ENCODE measurements at regions not wholly inside any gene's neighbourhood (a gene's known extent, or its start where the extent isn't known, plus 50 kb on each side); places are given as distances from the start of the nearest gene placed in this dataset.
"Not testable (repeated sequence)": the region's sequence is repeated elsewhere in the genome, so short reads cannot be mapped to it uniquely, and the experiment has no call there.

- H3K4me3 Mint-ChIP-seq; H3K27ac Mint-ChIP-seq; H3K36me3 Mint-ChIP-seq (ENCODE audit: low read depth); H3K27me3 Mint-ChIP-seq; DNase-seq; H3K4me1 Mint-ChIP-seq; H3K9me3 ChIP-seq (ENCODE audit: control insufficient read depth, low read length, poor library complexity, severe bottlenecking); ATAC-seq: not testable (repeated sequence)
Measured at GRCh38 chr4:102397056-102397455, 51.8 kb upstream of the SLC39A8 start.

DNA sequence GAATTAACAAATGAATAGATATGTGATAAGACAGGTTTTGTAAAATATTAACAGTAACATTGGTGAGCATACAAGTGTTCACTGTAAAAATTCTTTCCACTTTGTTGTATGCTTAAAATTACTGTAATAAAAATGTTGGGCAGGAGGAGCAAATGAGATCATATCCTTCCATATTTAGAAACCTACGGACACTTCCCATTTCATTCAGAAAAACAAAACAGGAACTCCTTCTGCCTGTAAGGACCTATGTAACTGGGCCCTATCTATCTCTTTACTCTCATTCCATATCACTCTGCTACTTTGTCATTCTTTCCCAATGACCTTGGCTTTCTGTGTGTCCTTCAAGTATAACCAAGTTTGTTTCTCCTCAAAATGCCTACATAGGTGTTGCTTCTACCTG, 53.7 kb upstream of the SLC39A8 start:
- H3K4me3 Mint-ChIP-seq, result no peak overlapping the region
- ATAC-seq (no peak), DNase-seq (no peak)
- H3K4me1 Mint-ChIP-seq, result no peaks in the 10 kb centered on the region
- H3K9me3 ChIP-seq (ENCODE audit: control insufficient read depth, low read length, poor library complexity, severe bottlenecking), result no peaks in the 10 kb centered on the region
- H3K27ac Mint-ChIP-seq, result no peak overlapping the region
- H3K36me3 Mint-ChIP-seq (ENCODE audit: low read depth), result no peaks in the 10 kb centered on the region
- no peaks in the 10 kb centered on the region for H3K27me3 Mint-ChIP-seq

DNA sequence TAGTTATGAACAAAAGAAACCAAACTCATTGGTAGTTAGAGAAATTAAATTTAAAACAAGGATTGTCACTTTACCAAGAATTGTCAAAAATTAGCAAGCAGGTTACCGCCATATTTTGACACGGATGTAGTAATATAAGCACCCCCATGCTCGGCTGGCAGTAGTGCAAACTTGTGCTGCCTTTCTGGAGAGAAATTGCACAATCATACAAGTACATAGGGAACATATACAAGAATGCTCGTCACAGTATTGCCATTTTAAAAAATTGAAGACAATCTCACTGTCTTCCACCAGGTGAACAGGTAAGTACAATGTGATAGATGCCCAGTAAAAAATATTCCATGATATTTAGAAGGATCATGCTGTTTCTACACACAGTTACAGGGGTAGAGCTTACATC, 55.6 kb upstream of the SLC39A8 start:
- H3K27ac Mint-ChIP-seq, result no peak overlapping the region
- no peak for DNase-seq
- no peak for ATAC-seq

DNA sequence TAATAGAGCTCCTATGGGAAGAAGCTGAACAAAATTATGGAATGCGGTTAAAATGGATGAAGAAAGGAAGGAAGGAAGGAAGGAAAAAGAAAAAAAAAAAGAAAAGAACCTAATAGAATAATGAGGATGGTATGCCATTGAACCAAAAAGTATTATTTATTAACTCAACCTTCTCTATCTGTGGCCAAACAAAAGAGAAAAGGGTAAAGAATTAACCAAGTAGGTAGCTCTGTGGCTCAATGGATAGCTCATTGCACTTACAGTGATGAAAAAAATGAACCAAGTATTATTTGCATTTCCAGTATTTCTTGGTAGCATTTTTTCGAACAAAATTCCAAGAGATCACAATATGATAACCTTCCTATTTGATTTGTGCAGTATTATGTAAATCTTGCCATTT, 56.9 kb upstream of the SLC39A8 start:
- H3K4me1 Mint-ChIP-seq, result peaks cover 2% of the 10 kb centered on the region
- H3K9me3 ChIP-seq (ENCODE audit: control insufficient read depth, low read length, poor library complexity, severe bottlenecking), result peaks cover 2% of the 10 kb centered on the region
- no peaks in the 10 kb centered on the region for H3K27me3 Mint-ChIP-seq
- H3K27ac Mint-ChIP-seq, result no peak overlapping the region
- DNase-seq, result no peak
- no peaks in the 10 kb centered on the region for H3K36me3 Mint-ChIP-seq (ENCODE audit: low read depth)
- no peak overlapping the region for H3K4me3 Mint-ChIP-seq
- ATAC-seq, result no peak

More for the DNA sequence above, 55.6 kb upstream of the SLC39A8 start:
- Mint-ChIP-seq H3K4me3 (no peak overlapping the region), H3K4me1 (peaks cover 2% of the 10 kb centered on the region), H3K36me3 (ENCODE audit: low read depth) (no peaks in the 10 kb centered on the region), H3K27me3 (no peaks in the 10 kb centered on the region)
- H3K9me3 ChIP-seq (ENCODE audit: control insufficient read depth, low read length, poor library complexity, severe bottlenecking), result no peaks in the 10 kb centered on the region

DNA sequence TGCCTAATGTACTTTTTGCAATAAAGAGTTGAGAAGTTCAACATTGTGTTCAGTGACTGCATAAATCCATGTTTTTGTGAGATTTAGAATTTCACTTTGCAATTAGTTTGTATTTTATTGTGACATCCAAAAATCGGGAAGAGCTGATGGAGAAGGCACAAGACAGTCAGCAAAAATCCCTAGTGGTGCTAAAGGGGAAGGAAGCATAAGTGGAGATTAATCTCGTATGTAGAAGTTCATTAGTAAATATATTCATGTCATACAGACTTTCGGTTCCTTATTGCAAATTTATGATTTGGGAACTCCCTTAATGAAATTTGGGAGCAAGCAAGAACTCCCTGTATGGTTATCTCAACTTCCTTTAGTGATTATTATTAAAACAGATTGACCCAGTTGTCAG, 57.8 kb upstream of the SLC39A8 start:
- ATAC-seq, result no peak
- no peak for DNase-seq
- Mint-ChIP-seq H3K27ac (no peak overlapping the region), H3K4me3 (no peak overlapping the region), H3K27me3 (no peaks in the 10 kb centered on the region), H3K4me1 (peaks cover 2% of the 10 kb centered on the region), H3K36me3 (ENCODE audit: low read depth) (no peaks in the 10 kb centered on the region)
- H3K9me3 ChIP-seq (ENCODE audit: control insufficient read depth, low read length, poor library complexity, severe bottlenecking), result peaks cover 3% of the 10 kb centered on the region

- DNase-seq (no peak), ATAC-seq (no peak)
- H3K9me3 ChIP-seq (ENCODE audit: control insufficient read depth, low read length, poor library complexity, severe bottlenecking), result peaks cover 3% of the 10 kb centered on the region
- Mint-ChIP-seq H3K36me3 (ENCODE audit: low read depth) (no peaks in the 10 kb centered on the region), H3K4me1 (peaks cover 2% of the 10 kb centered on the region), H3K27ac (no peak overlapping the region), H3K27me3 (no peaks in the 10 kb centered on the region), H3K4me3 (no peak overlapping the region)
Measured at GRCh38 chr4:102404431-102404969, 59.2 kb upstream of the SLC39A8 start.

DNA sequence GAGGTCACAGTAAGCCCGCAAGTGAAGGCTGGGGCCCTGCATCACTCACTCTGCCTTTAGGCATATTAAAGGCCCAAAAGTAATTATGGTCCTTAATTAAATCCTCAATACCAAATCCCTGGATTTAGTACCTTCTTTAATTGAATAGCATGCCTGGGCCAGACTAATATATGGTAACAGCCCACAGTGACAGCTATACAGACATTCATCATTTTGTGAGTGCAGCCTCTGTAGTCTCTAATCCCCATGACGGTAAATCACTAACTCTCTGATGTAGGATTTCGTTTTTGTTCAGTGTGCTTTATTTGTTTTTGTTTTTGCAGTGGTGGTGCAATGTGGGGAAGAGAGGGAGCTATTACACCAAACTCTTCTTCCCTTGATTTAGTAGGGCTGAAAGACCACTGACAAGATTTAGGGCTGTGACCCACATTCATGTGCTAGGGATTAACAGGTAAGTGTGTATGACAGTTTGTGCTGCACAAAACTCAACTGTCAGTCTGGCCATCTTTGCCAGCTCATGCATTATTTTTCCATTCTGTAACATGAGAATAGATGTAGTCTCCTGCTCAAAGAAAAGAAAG, 60.6 kb upstream of the SLC39A8 start:
- no peak for DNase-seq
- Mint-ChIP-seq H3K4me3 (no peak overlapping the region), H3K27ac (no peak overlapping the region), H3K4me1 (peaks cover 2% of the 10 kb centered on the region), H3K27me3 (no peaks in the 10 kb centered on the region), H3K36me3 (ENCODE audit: low read depth) (no peaks in the 10 kb centered on the region)
- H3K9me3 ChIP-seq (ENCODE audit: control insufficient read depth, low read length, poor library complexity, severe bottlenecking), result peaks cover 3% of the 10 kb centered on the region
- no peak for ATAC-seq

GRCh38 chr4:102410884-102411283, 65.6 kb upstream of the SLC39A8 start:
- H3K27me3 Mint-ChIP-seq; H3K27ac Mint-ChIP-seq; H3K4me1 Mint-ChIP-seq; H3K36me3 Mint-ChIP-seq (ENCODE audit: low read depth); ATAC-seq; H3K9me3 ChIP-seq (ENCODE audit: control insufficient read depth, low read length, poor library complexity, severe bottlenecking); DNase-seq; H3K4me3 Mint-ChIP-seq: not testable (repeated sequence)

DNA sequence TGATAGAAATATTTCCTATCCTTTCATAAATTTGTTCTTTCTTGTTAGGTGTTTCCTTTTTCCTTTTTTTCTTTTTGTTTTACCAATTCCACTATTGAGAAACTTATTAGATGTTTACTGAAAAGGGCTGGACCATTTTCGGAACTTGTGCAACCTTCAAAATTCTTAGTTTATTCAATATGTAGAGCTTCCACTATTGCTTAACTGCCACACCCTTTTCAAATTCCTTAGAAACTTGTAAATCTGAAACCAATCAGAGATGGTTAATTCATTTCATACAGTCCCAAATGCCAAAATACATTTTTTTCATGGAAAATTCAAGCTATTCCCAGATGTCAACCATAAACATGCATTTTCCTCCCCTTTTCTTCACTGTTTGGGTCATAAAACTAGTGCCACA, 66.1 kb upstream of the SLC39A8 start:
- Mint-ChIP-seq H3K27ac (no peak overlapping the region), H3K36me3 (ENCODE audit: low read depth) (no peaks in the 10 kb centered on the region), H3K4me3 (no peak overlapping the region), H3K4me1 (no peaks in the 10 kb centered on the region), H3K27me3 (no peaks in the 10 kb centered on the region)
- no peak for ATAC-seq
- no peak for DNase-seq
- peaks cover 3% of the 10 kb centered on the region for H3K9me3 ChIP-seq (ENCODE audit: control insufficient read depth, low read length, poor library complexity, severe bottlenecking)

GRCh38 chr4:102416765-102417164, 71.5 kb upstream of the SLC39A8 start:
- Mint-ChIP-seq H3K27me3 (peaks cover 6% of the 10 kb centered on the region), H3K4me3 (no peak overlapping the region), H3K27ac (no peak overlapping the region), H3K36me3 (ENCODE audit: low read depth) (no peaks in the 10 kb centered on the region), H3K4me1 (peaks cover 6% of the 10 kb centered on the region)
- ATAC-seq (no peak), DNase-seq (no peak)
- H3K9me3 ChIP-seq (ENCODE audit: control insufficient read depth, low read length, poor library complexity, severe bottlenecking), result no peaks in the 10 kb centered on the region

DNA sequence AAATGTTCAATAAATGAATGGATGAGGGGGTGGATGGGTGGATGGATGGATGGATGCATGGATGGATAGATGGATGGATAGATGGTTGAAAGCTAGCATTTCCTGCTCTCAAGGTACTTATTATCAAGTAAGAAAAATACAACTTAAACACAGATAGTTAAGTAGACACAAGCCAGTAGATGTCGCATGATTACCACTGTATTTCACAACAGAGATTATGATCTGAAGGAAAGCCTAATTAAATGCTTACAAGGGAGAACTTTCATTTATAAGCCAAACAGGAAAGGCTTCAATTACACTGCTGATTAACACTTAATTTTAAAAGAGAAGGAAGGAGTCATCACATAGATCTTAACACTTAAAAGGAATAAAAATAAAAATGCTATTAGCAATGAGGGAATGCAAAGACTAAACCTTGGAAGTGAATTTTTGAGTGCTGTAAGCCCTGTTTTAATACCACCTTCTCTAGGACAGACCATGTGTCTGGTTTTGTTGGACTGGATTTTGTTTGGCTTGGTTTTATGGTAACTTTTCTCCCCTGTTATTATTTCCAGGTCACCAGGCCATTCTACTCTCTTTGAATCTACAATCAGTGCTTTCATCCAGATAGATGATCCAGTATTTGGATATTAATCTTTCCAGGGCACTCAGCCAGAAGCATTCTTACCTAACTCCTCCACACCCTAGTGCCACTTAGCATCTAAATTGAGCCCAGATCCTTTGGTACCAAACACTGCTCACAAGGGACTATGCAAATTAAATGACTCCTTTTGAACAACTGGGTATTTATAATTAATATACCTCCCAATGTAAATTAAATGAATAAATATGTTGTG, 75.5 kb upstream of the SLC39A8 start:
- H3K36me3 Mint-ChIP-seq (ENCODE audit: low read depth), result no peaks in the 10 kb centered on the region
- H3K4me1 Mint-ChIP-seq, result peaks cover 6% of the 10 kb centered on the region
- H3K27me3 Mint-ChIP-seq, result peaks cover 6% of the 10 kb centered on the region
- H3K27ac Mint-ChIP-seq, result no peak overlapping the region
- ATAC-seq, result no peak
- DNase-seq, result no peak
- H3K9me3 ChIP-seq (ENCODE audit: control insufficient read depth, low read length, poor library complexity, severe bottlenecking), result no peaks in the 10 kb centered on the region
- no peak overlapping the region for H3K4me3 Mint-ChIP-seq

- H3K27me3 Mint-ChIP-seq, result peaks cover 6% of the 10 kb centered on the region
- DNase-seq (no peak), ATAC-seq (no peak)
- no peak overlapping the region for H3K4me3 Mint-ChIP-seq
- no peak overlapping the region for H3K27ac Mint-ChIP-seq
- no peaks in the 10 kb centered on the region for H3K36me3 Mint-ChIP-seq (ENCODE audit: low read depth)
- peaks cover 6% of the 10 kb centered on the region for H3K4me1 Mint-ChIP-seq
- H3K9me3 ChIP-seq (ENCODE audit: control insufficient read depth, low read length, poor library complexity, severe bottlenecking), result no peaks in the 10 kb centered on the region
Measured at GRCh38 chr4:102422843-102423242, 77.6 kb upstream of the SLC39A8 start.

- no peaks in the 10 kb centered on the region for H3K9me3 ChIP-seq (ENCODE audit: control insufficient read depth, low read length, poor library complexity, severe bottlenecking)
- H3K4me3 Mint-ChIP-seq, result no peak overlapping the region
Measured at GRCh38 chr4:102423375-102423774, 77.8 kb upstream of the NFKB1 start.

More at GRCh38 chr4:102423375-102423774, 77.8 kb upstream of the NFKB1 start:
- Mint-ChIP-seq H3K36me3 (ENCODE audit: low read depth) (no peaks in the 10 kb centered on the region), H3K4me1 (peaks cover 6% of the 10 kb centered on the region), H3K27me3 (peaks cover 3% of the 10 kb centered on the region), H3K27ac (no peak overlapping the region)
- ATAC-seq (no peak), DNase-seq (no peak)

Data from T-helper 17 cell (primary cell).